ENCODE measurements at regions not wholly inside any gene's neighbourhood (a gene's known extent, or its start where the extent isn't known, plus 50 kb on each side); places are given as distances from the start of the nearest gene placed in this dataset.

GRCh38 chr9:135415586-135415985 is 64.0 kb upstream of the PPP1R26 start:
- Histone ChIP-seq H3K4me2 (ENCODE audit: control insufficient read depth, extremely low read depth, insufficient read depth, low read depth, low read length) (no peak overlapping the region), H3K27ac (ENCODE audit: control insufficient read depth, insufficient read depth, low read length) (no peak overlapping the region), H2AFZ (ENCODE audit: control insufficient read depth, low read length) (no peak overlapping the region), H3K27me3 (ENCODE audit: control insufficient read depth, extremely low read depth, insufficient read depth, low read length) (no peaks in the 10 kb centered on the region), H3K79me2 (ENCODE audit: control insufficient read depth, insufficient read depth, low read length) (no peaks in the 10 kb centered on the region), H3K4me3 (ENCODE audit: control insufficient read depth in 2 of 3, extremely low read depth in 1 of 3, insufficient read depth in 2 of 3, low read depth in 1 of 3, low read length in 3 of 3) (no peak overlapping the region), H3K9ac (ENCODE audit: control insufficient read depth, extremely low read depth, insufficient read depth, low read length) (no peak overlapping the region), H3K9me3 (ENCODE audit: control insufficient read depth, low read depth, low read length) (no peaks in the 10 kb centered on the region), H4K20me1 (ENCODE audit: control insufficient read depth, extremely low read depth, insufficient read depth, low read length) (no peaks in the 10 kb centered on the region), H3K9me1 (ENCODE audit: control insufficient read depth, extremely low read depth, insufficient read depth, low read length) (no peaks in the 10 kb centered on the region), H3K36me3 (ENCODE audit: control insufficient read depth in 2 of 2, extremely low read depth in 1 of 2, insufficient read depth in 2 of 2, low read length in 2 of 2) (no peaks in the 10 kb centered on the region), H3K4me1 (ENCODE audit: control insufficient read depth, extremely low read depth, insufficient read depth, low read length) (peaks cover 16% of the 10 kb centered on the region)
- no peak for TF ChIP-seq EZH2 (IDR thresholded peaks at IDR 0.05; ENCODE audit: low read length)
- TF ChIP-seq, protein P1, sequence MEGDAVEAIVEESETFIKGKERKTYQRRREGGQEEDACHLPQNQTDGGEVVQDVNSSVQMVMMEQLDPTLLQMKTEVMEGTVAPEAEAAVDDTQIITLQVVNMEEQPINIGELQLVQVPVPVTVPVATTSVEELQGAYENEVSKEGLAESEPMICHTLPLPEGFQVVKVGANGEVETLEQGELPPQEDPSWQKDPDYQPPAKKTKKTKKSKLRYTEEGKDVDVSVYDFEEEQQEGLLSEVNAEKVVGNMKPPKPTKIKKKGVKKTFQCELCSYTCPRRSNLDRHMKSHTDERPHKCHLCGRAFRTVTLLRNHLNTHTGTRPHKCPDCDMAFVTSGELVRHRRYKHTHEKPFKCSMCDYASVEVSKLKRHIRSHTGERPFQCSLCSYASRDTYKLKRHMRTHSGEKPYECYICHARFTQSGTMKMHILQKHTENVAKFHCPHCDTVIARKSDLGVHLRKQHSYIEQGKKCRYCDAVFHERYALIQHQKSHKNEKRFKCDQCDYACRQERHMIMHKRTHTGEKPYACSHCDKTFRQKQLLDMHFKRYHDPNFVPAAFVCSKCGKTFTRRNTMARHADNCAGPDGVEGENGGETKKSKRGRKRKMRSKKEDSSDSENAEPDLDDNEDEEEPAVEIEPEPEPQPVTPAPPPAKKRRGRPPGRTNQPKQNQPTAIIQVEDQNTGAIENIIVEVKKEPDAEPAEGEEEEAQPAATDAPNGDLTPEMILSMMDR (optimal IDR thresholded peaks at IDR 0.05 in 1 of 3, IDR thresholded peaks at IDR 0.05 in 1 of 3, conservative IDR thresholded peaks at IDR 0.05 in 1 of 3; ENCODE audit: extremely low read depth in 1 of 3, insufficient read depth in 2 of 3, low read length in 3 of 3), result no peak
- no peak for DNase-seq (ENCODE audit: low read depth, low spot score)
- dilution Hi-C loops (cut with MboI; ENCODE audit: extremely low pct_ligation_motif_present, low sequenced_read_pairs), result loop anchor here (10.0 kb wide), 1 partner anchor 321 kb away; no protein-coding TSS in a partner anchor
- FAIRE-seq, result no peak

DNA sequence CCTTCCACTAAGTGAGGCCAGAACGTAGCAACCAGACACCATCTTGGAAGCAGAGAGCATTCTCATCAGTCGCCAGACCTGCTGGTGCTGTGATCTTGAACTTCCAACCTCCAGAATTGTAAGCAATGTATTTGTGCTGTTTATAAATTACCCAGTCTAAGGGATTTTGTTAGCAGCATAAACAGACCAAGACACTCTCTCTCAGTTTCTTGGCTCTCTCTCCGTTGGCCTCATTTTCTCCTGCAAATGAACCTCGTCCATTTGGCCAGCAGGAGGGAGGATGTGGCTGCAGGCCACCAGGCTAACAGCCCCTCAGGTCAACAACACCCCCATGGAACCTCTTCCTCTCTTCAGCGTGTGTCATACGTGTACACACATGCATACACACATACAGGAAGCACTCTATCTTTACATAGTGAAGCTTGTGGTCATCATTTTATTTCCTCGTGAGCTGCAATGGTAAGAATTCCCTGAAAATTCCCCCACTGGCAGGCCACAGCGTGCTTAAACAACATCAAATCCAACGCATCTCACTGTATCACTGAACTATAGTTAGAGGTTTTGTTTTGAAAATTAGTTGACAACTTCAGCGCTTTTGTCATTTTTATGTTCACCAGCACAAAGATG is 62.8 kb upstream of the PPP1R26 start:
- H3K27me3 ChIP-seq (ENCODE audit: control insufficient read depth, extremely low read depth, insufficient read depth, low read length), result no peaks in the 10 kb centered on the region
- H3K36me3 ChIP-seq (ENCODE audit: control insufficient read depth in 2 of 2, extremely low read depth in 1 of 2, insufficient read depth in 2 of 2, low read length in 2 of 2), result no peaks in the 10 kb centered on the region
- FAIRE-seq, result no peak
- no peak overlapping the region for H2AFZ ChIP-seq (ENCODE audit: control insufficient read depth, low read length)
- no peaks in the 10 kb centered on the region for H4K20me1 ChIP-seq (ENCODE audit: control insufficient read depth, extremely low read depth, insufficient read depth, low read length)
- DNase-seq (ENCODE audit: low read depth, low spot score), result no peak
- no peaks in the 10 kb centered on the region for H3K79me2 ChIP-seq (ENCODE audit: control insufficient read depth, insufficient read depth, low read length)
- H3K4me3 ChIP-seq (ENCODE audit: control insufficient read depth in 2 of 3, extremely low read depth in 1 of 3, insufficient read depth in 2 of 3, low read depth in 1 of 3, low read length in 3 of 3), result no peak overlapping the region
- H3K4me2 ChIP-seq (ENCODE audit: control insufficient read depth, extremely low read depth, insufficient read depth, low read depth, low read length), result no peak overlapping the region
- TF ChIP-seq EZH2 (IDR thresholded peaks at IDR 0.05; ENCODE audit: low read length), result no peak
- TF ChIP-seq, protein P1 (optimal IDR thresholded peaks at IDR 0.05 in 1 of 3, IDR thresholded peaks at IDR 0.05 in 1 of 3, conservative IDR thresholded peaks at IDR 0.05 in 1 of 3; ENCODE audit: extremely low read depth in 1 of 3, insufficient read depth in 2 of 3, low read length in 3 of 3), result no peak
- H3K9ac ChIP-seq (ENCODE audit: control insufficient read depth, extremely low read depth, insufficient read depth, low read length), result no peak overlapping the region
- dilution Hi-C loops (cut with MboI; ENCODE audit: extremely low pct_ligation_motif_present, low sequenced_read_pairs), result loop anchor here (10.0 kb wide), 1 partner anchor 322 kb away; no protein-coding TSS in a partner anchor
- no peak overlapping the region for H3K27ac ChIP-seq (ENCODE audit: control insufficient read depth, insufficient read depth, low read length)
- peaks cover 16% of the 10 kb centered on the region for H3K4me1 ChIP-seq (ENCODE audit: control insufficient read depth, extremely low read depth, insufficient read depth, low read length)
- no peaks in the 10 kb centered on the region for H3K9me1 ChIP-seq (ENCODE audit: control insufficient read depth, extremely low read depth, insufficient read depth, low read length)
- H3K9me3 ChIP-seq (ENCODE audit: control insufficient read depth, low read depth, low read length), result no peaks in the 10 kb centered on the region

Data from keratinocyte (primary cell).